DND-41 (cell line): ENCODE measurements at regions not wholly inside any gene's neighbourhood (a gene's known extent, or its start where the extent isn't known, plus 50 kb on each side); places are given as distances from the start of the nearest gene placed in this dataset.

Experiments
- CTCF ChIP-seq: IDR thresholded peaks from 2 replicates; pipeline ENCODE4 v1.5.1; 2012; ENCODE audit warnings: borderline replicate concordance, low read length, moderate library complexity, mild to moderate bottlenecking; ENCODE audit not compliant: poor library complexity, severe bottlenecking; ENCODE audit errors: extremely low read depth
- EZH2 ChIP-seq: IDR thresholded peaks from 3 replicates; pipeline ENCODE4 v1.6.1; 2012; ENCODE audit warnings: borderline replicate concordance, low read depth, mild to moderate bottlenecking, moderate library complexity, low read length, inconsistent platforms; ENCODE audit not compliant: severe bottlenecking

GRCh38 chr4:29948858-29949257 lies 771.3 kb upstream of the PCDH7 start:
- TF ChIP-seq CTCF (no peak), EZH2 (no peak)
